GM12878 (cell line): ENCODE measurements at regions not wholly inside any gene's neighbourhood (a gene's known extent, or its start where the extent isn't known, plus 50 kb on each side); places are given as distances from the start of the nearest gene placed in this dataset.

Source experiments
- CHD1 ChIP-seq: IDR thresholded peaks from 2 replicates; pipeline ENCODE4 v1.6.1; 2012; ENCODE audit warnings: low read depth, low read length, improper control_type of control experiment
- CHD2 ChIP-seq: IDR thresholded peaks from 2 replicates; pipeline ENCODE4 v1.6.1; 2011; ENCODE audit warnings: low read depth, low read length, improper control_type of control experiment, borderline replicate concordance
- DPF2 ChIP-seq: fragments of 450-650 bp; IDR thresholded peaks from 2 replicates; pipeline ENCODE4 v1.6.1; 2017; ENCODE audit warnings: mild to moderate bottlenecking
- ESRRA ChIP-seq: IDR thresholded peaks from 2 replicates; pipeline ENCODE4 v1.6.1; 2012; ENCODE audit warnings: mild to moderate bottlenecking, low read length, improper control_type of control experiment
- FOXK2 ChIP-seq: fragments of 450-650 bp; IDR thresholded peaks from 2 replicates; pipeline ENCODE4 v1.6.1; 2017; ENCODE audit warnings: mild to moderate bottlenecking, moderate library complexity
- HDAC2 ChIP-seq: fragments of 200-600 bp; sonication (generic); IDR thresholded peaks from 2 replicates; pipeline ENCODE4 v1.6.1; 2017
- HDGF ChIP-seq: fragments of 450-650 bp; IDR thresholded peaks from 2 replicates; pipeline ENCODE4 v1.6.1; 2016; ENCODE audit warnings: antibody characterized with exemption
- MYC ChIP-seq: IDR thresholded peaks from 2 replicates; pipeline ENCODE4 v1.6.1; 2011; ENCODE audit warnings: mild to moderate bottlenecking, low read length, moderate library complexity, inconsistent platforms; ENCODE audit not compliant: insufficient read depth, insufficient replicate concordance, insufficient read length, severe bottlenecking
- NFIC ChIP-seq: IDR thresholded peaks from 2 replicates; pipeline ENCODE4 v1.6.1; 2012; ENCODE audit warnings: low read depth, mild to moderate bottlenecking, inconsistent platforms, low read length, moderate library complexity
- NR2F1 ChIP-seq: fragments of 450-650 bp; conservative IDR thresholded peaks from 2 replicates; pipeline ENCODE4 v1.6.1; 2017; ENCODE audit warnings: mild to moderate bottlenecking
- RELA ChIP-seq: fragments of 450-650 bp; IDR thresholded peaks from 2 replicates; pipeline ENCODE4 v1.8.0; 2014; ENCODE audit warnings: borderline replicate concordance; ENCODE audit not compliant: partially characterized antibody
- RFX5 ChIP-seq: IDR thresholded peaks from 2 replicates; pipeline ENCODE4 v1.6.1; 2011; ENCODE audit warnings: low read depth, low read length, improper control_type of control experiment
- SIX5 ChIP-seq: IDR thresholded peaks from 2 replicates; pipeline ENCODE4 v1.6.1; 2011; ENCODE audit warnings: mild to moderate bottlenecking, low read depth, low read length, moderate library complexity; ENCODE audit not compliant: severe bottlenecking
- ZNF24 ChIP-seq: fragments of 450-650 bp; IDR thresholded peaks from 2 replicates; pipeline ENCODE4 v1.6.1; 2017; ENCODE audit warnings: antibody characterized with exemption, mild to moderate bottlenecking
- ZSCAN29 ChIP-seq: fragments of 450-650 bp; IDR thresholded peaks from 2 replicates; pipeline ENCODE4 v1.6.1; 2017; ENCODE audit warnings: mild to moderate bottlenecking, moderate library complexity
- TF ChIP-seq, protein P1 (sequence below): fragments of 450-650 bp; IDR thresholded peaks from 2 replicates; pipeline ENCODE4 v1.6.1; 2014; ENCODE audit warnings: mild to moderate bottlenecking
- TF ChIP-seq, protein P2 (sequence below): IDR thresholded peaks from 2 replicates; pipeline ENCODE4 v1.6.1; 2012; ENCODE audit warnings: low read length, inconsistent platforms
- TF ChIP-seq, protein P3 (sequence below): fragments of 450-650 bp; IDR thresholded peaks from 2 replicates; pipeline ENCODE4 v1.6.1; 2017; ENCODE audit warnings: mild to moderate bottlenecking
- TF ChIP-seq, protein P4 (sequence below): fragments of 450-650 bp; IDR thresholded peaks from 2 replicates; pipeline ENCODE4 v1.6.1; 2017; ENCODE audit warnings: mild to moderate bottlenecking, low read depth, inconsistent platforms; ENCODE audit not compliant: poor library complexity, severe bottlenecking
- TF ChIP-seq, protein P5 (sequence below): fragments of 450-650 bp; IDR thresholded peaks from 2 replicates; pipeline ENCODE4 v1.6.1; 2018; ENCODE audit warnings: borderline replicate concordance, mild to moderate bottlenecking; ENCODE audit not compliant: partially characterized antibody
- TF ChIP-seq, protein P6 (sequence below): fragments of 450-650 bp; IDR thresholded peaks from 2 replicates; pipeline ENCODE4 v1.6.1; 2017; ENCODE audit warnings: low read depth, mild to moderate bottlenecking, moderate library complexity

DNA sequence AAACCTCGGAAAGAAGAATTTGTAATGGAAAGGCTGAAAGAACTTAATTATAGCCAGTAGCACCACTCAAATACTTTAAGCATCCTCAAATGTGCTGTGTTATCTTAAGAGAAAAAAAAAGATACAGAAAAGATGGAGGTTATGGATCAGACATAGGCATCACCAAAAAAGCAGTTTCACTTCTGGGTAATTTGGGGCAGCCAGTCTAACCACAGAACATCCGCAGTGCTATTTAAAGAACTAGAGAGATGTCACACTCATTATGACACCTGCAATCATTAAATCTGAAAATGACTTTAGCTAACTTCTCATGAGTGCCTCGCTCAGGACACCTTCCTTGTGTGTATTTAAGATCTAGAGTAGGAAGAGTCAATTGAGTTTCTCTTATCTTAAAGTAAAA, 211.8 kb downstream of the RBM26 start (continued):
- TF ChIP-seq, protein P1, sequence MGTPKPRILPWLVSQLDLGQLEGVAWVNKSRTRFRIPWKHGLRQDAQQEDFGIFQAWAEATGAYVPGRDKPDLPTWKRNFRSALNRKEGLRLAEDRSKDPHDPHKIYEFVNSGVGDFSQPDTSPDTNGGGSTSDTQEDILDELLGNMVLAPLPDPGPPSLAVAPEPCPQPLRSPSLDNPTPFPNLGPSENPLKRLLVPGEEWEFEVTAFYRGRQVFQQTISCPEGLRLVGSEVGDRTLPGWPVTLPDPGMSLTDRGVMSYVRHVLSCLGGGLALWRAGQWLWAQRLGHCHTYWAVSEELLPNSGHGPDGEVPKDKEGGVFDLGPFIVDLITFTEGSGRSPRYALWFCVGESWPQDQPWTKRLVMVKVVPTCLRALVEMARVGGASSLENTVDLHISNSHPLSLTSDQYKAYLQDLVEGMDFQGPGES: no peak
- TF ChIP-seq MYC: no peak
- TF ChIP-seq, protein P2, sequence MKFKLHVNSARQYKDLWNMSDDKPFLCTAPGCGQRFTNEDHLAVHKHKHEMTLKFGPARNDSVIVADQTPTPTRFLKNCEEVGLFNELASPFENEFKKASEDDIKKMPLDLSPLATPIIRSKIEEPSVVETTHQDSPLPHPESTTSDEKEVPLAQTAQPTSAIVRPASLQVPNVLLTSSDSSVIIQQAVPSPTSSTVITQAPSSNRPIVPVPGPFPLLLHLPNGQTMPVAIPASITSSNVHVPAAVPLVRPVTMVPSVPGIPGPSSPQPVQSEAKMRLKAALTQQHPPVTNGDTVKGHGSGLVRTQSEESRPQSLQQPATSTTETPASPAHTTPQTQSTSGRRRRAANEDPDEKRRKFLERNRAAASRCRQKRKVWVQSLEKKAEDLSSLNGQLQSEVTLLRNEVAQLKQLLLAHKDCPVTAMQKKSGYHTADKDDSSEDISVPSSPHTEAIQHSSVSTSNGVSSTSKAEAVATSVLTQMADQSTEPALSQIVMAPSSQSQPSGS: peak; percentile 97
- no peak for TF ChIP-seq HDAC2
- no peak for TF ChIP-seq RELA
- TF ChIP-seq RFX5: no peak
- TF ChIP-seq, protein P3, sequence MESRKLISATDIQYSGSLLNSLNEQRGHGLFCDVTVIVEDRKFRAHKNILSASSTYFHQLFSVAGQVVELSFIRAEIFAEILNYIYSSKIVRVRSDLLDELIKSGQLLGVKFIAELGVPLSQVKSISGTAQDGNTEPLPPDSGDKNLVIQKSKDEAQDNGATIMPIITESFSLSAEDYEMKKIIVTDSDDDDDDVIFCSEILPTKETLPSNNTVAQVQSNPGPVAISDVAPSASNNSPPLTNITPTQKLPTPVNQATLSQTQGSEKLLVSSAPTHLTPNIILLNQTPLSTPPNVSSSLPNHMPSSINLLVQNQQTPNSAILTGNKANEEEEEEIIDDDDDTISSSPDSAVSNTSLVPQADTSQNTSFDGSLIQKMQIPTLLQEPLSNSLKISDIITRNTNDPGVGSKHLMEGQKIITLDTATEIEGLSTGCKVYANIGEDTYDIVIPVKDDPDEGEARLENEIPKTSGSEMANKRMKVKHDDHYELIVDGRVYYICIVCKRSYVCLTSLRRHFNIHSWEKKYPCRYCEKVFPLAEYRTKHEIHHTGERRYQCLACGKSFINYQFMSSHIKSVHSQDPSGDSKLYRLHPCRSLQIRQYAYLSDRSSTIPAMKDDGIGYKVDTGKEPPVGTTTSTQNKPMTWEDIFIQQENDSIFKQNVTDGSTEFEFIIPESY: no peak
- TF ChIP-seq, protein P4, sequence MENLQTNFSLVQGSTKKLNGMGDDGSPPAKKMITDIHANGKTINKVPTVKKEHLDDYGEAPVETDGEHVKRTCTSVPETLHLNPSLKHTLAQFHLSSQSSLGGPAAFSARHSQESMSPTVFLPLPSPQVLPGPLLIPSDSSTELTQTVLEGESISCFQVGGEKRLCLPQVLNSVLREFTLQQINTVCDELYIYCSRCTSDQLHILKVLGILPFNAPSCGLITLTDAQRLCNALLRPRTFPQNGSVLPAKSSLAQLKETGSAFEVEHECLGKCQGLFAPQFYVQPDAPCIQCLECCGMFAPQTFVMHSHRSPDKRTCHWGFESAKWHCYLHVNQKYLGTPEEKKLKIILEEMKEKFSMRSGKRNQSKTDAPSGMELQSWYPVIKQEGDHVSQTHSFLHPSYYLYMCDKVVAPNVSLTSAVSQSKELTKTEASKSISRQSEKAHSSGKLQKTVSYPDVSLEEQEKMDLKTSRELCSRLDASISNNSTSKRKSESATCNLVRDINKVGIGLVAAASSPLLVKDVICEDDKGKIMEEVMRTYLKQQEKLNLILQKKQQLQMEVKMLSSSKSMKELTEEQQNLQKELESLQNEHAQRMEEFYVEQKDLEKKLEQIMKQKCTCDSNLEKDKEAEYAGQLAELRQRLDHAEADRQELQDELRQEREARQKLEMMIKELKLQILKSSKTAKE: peak; percentile 96
- TF ChIP-seq DPF2: peak; percentile 88
- no peak for TF ChIP-seq HDGF
- TF ChIP-seq, protein P5, sequence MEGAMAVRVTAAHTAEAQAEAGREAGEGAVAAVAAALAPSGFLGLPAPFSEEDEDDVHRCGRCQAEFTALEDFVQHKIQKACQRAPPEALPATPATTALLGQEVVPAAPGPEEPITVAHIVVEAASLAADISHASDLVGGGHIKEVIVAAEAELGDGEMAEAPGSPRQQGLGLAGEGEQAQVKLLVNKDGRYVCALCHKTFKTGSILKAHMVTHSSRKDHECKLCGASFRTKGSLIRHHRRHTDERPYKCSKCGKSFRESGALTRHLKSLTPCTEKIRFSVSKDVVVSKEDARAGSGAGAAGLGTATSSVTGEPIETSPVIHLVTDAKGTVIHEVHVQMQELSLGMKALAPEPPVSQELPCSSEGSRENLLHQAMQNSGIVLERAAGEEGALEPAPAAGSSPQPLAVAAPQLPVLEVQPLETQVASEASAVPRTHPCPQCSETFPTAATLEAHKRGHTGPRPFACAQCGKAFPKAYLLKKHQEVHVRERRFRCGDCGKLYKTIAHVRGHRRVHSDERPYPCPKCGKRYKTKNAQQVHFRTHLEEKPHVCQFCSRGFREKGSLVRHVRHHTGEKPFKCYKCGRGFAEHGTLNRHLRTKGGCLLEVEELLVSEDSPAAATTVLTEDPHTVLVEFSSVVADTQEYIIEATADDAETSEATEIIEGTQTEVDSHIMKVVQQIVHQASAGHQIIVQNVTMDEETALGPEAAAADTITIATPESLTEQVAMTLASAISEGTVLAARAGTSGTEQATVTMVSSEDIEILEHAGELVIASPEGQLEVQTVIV: no peak
- TF ChIP-seq CHD2: peak; percentile 57; the same call in 1 of the 2 replicates
- TF ChIP-seq SIX5: no peak
- no peak for TF ChIP-seq CHD1
- TF ChIP-seq, protein P6, sequence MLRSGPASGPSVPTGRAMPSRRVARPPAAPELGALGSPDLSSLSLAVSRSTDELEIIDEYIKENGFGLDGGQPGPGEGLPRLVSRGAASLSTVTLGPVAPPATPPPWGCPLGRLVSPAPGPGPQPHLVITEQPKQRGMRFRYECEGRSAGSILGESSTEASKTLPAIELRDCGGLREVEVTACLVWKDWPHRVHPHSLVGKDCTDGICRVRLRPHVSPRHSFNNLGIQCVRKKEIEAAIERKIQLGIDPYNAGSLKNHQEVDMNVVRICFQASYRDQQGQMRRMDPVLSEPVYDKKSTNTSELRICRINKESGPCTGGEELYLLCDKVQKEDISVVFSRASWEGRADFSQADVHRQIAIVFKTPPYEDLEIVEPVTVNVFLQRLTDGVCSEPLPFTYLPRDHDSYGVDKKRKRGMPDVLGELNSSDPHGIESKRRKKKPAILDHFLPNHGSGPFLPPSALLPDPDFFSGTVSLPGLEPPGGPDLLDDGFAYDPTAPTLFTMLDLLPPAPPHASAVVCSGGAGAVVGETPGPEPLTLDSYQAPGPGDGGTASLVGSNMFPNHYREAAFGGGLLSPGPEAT: peak; percentile 68
- TF ChIP-seq ZNF24: peak; percentile 88
- TF ChIP-seq NFIC: peak; percentile 98
- no peak for TF ChIP-seq ZSCAN29
- peak; percentile 52 for TF ChIP-seq NR2F1
- TF ChIP-seq ESRRA: no peak
- no peak for TF ChIP-seq FOXK2
